CD4-positive, CD25-positive, alpha-beta regulatory T cell (primary cell): ENCODE measurements at regions not wholly inside any gene's neighbourhood (a gene's known extent, or its start where the extent isn't known, plus 50 kb on each side); places are given as distances from the start of the nearest gene placed in this dataset.

Experiments used
- ATAC-seq, 2 donors: fragments of 150-1000 bp; cut with Tn5 transposase; one replicate each; pipeline ENCODE4 v1.10.0; 2021; ENCODE audit warnings: low read depth in 2 of 2, moderate number of reproducible peaks in 2 of 2, moderate library complexity in 1 of 2
- DNase-seq, 3 donors: peaks; one replicate each; pipeline versions ENCODE4 v3.0.0 to v3.0.0-alpha.2; 2012 to 2022; ENCODE audit warnings: mixed read lengths in 1 of 3
- H3K27ac ChIP-seq: one replicate; pipeline ENCODE4 v1.7.0; 2013; ENCODE audit warnings: mild to moderate bottlenecking, low read length; ENCODE audit not compliant: insufficient read depth, poor library complexity, severe bottlenecking
- H3K27me3 ChIP-seq: one replicate; pipeline ENCODE4 v1.7.0; 2013; ENCODE audit warnings: low read length; ENCODE audit not compliant: control insufficient read depth, insufficient read depth
- H3K36me3 ChIP-seq: one replicate; pipeline ENCODE4 v1.7.0; 2013; ENCODE audit warnings: mild to moderate bottlenecking, low read length, moderate library complexity; ENCODE audit not compliant: control insufficient read depth, insufficient read depth
- H3K4me1 ChIP-seq: 2 replicates; pipeline ENCODE4 v1.7.0; 2013; ENCODE audit warnings: mild to moderate bottlenecking, low read length; ENCODE audit not compliant: insufficient read depth, control insufficient read depth, poor library complexity, severe bottlenecking
- H3K4me3 ChIP-seq: one replicate; pipeline ENCODE4 v1.7.0; 2013; ENCODE audit warnings: low read depth, mild to moderate bottlenecking, low read length, moderate library complexity
- H3K9me3 ChIP-seq, 2 experiments: 1 replicate in 1 of 2; 2 replicates in 1 of 2; pipeline ENCODE4 v1.7.0; 2013; ENCODE audit warnings: low read length in 2 of 2, mild to moderate bottlenecking in 1 of 2, moderate library complexity in 1 of 2; ENCODE audit not compliant: control insufficient read depth in 2 of 2
- H3K27ac Mint-ChIP-seq, 3 donors: one replicate each; pipeline ENCODE4 v1.8.0; 2020 to 2022; ENCODE audit warnings: mild to moderate bottlenecking in 3 of 3, mixed read lengths in 3 of 3, moderate library complexity in 2 of 3
- H3K27me3 Mint-ChIP-seq: one replicate; pipeline ENCODE4 v1.8.0; 2022; ENCODE audit warnings: mild to moderate bottlenecking, mixed read lengths
- H3K36me3 Mint-ChIP-seq: one replicate; pipeline ENCODE4 v1.8.0; 2020; ENCODE audit warnings: mixed read lengths
- H3K4me1 Mint-ChIP-seq, 4 donors: one replicate each; pipeline ENCODE4 v1.8.0; 2020 to 2022; ENCODE audit warnings: mixed read lengths in 4 of 4, mild to moderate bottlenecking in 1 of 4
- H3K4me3 Mint-ChIP-seq, 4 donors: one replicate each; pipeline ENCODE4 v1.8.0; 2020 to 2022; ENCODE audit warnings: mild to moderate bottlenecking in 4 of 4, mixed read lengths in 4 of 4, moderate library complexity in 3 of 4
- H3K9me3 Mint-ChIP-seq, 7 donors: one replicate each; pipeline ENCODE4 v1.8.0; 2020 to 2022; ENCODE audit warnings: mixed read lengths in 7 of 7, mild to moderate bottlenecking in 3 of 7, moderate library complexity in 2 of 7

DNA sequence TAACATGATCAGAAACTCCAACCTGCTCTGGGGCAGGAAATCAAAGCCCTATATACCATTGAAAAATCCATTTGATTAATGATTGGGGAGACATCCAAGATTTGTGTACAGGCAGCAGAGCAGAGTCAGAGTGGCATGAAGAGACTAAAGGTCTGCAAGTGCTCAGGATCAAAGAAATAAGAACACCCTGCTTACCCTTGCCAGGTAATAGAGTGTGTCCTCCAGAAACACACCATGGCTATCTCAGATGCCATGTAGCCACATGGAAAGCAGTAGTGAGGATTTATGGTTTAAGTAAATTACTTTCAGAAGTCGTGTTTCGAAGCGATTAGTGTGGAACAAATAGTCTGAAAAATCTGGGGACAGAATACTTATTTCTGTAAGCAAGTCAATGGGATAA, 592.9 kb downstream of the SUCLG1 start:
- no peaks in the 10 kb centered on the region for H3K9me3 ChIP-seq
- ATAC-seq (peak in 1 of 2 donors; percentile 24), DNase-seq (no peak)
- H3K4me3 ChIP-seq, result no peak overlapping the region
- Mint-ChIP-seq H3K27me3 (no peaks in the 10 kb centered on the region), H3K4me1 (no peaks in the 10 kb centered on the region), H3K4me3 (no peak overlapping the region), H3K9me3 (peaks cover 0 to 3% (median 0%) of the 10 kb centered on the region in 7 donors), H3K27ac (no peak overlapping the region), H3K36me3 (no peaks in the 10 kb centered on the region)
- H3K4me1 ChIP-seq, result no peaks in the 10 kb centered on the region
- H3K27me3 ChIP-seq, result no peaks in the 10 kb centered on the region
- no peak overlapping the region for H3K27ac ChIP-seq
- H3K36me3 ChIP-seq, result no peaks in the 10 kb centered on the region

DNA sequence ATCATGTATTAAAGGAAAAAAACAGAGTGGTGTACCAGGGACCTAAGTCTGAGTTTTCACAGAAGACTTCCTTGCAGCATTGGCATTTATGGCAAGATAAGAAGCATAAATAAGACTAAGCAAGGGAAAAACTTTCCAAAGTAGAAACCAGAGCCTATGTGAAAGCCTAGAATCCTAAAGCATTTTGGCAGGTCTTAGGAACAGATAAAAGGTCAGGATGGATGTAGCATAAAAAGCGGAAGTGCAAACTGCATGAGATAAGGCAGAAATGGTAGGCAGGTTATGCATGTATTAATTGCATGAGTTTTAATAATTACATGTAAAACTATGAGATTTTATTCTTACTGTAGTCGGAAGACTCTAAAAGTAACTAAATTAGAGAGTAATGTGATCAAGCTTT, 596.5 kb downstream of the SUCLG1 start:
- Histone ChIP-seq H3K36me3 (no peaks in the 10 kb centered on the region), H3K9me3 (no peaks in the 10 kb centered on the region), H3K27ac (no peak overlapping the region), H3K4me3 (no peak overlapping the region), H3K27me3 (no peaks in the 10 kb centered on the region), H3K4me1 (no peaks in the 10 kb centered on the region)
- no peak overlapping the region for H3K4me3 Mint-ChIP-seq
- no peaks in the 10 kb centered on the region for H3K27me3 Mint-ChIP-seq
- H3K9me3 Mint-ChIP-seq, result peaks cover 0 to 3% (median 0%) of the 10 kb centered on the region in 7 donors
- H3K4me1 Mint-ChIP-seq, result no peaks in the 10 kb centered on the region
- ATAC-seq, result no peak
- no peaks in the 10 kb centered on the region for H3K36me3 Mint-ChIP-seq
- H3K27ac Mint-ChIP-seq, result no peak overlapping the region
- no peak for DNase-seq

- Mint-ChIP-seq H3K27me3 (no peaks in the 10 kb centered on the region), H3K27ac (no peak overlapping the region), H3K9me3 (peaks cover 0 to 3% (median 0%) of the 10 kb centered on the region in 7 donors), H3K4me1 (no peaks in the 10 kb centered on the region), H3K36me3 (no peaks in the 10 kb centered on the region), H3K4me3 (no peak overlapping the region)
- no peak for ATAC-seq
- DNase-seq, result no peak
- no peaks in the 10 kb centered on the region for H3K36me3 ChIP-seq
- H3K27me3 ChIP-seq, result no peaks in the 10 kb centered on the region
- no peaks in the 10 kb centered on the region for H3K4me1 ChIP-seq
- H3K4me3 ChIP-seq, result no peak overlapping the region
- no peak overlapping the region for H3K27ac ChIP-seq
- no peaks in the 10 kb centered on the region for H3K9me3 ChIP-seq
These were observed 598.8 kb downstream of the SUCLG1 start for GRCh38 chr2:83860320-83860719.

- no peaks in the 10 kb centered on the region for H3K27me3 Mint-ChIP-seq
- no peaks in the 10 kb centered on the region for H3K4me1 ChIP-seq
- no peak for ATAC-seq
- peaks cover 0 to 5% (median 0%) of the 10 kb centered on the region in 7 donors for H3K9me3 Mint-ChIP-seq
- no peak overlapping the region for H3K4me3 Mint-ChIP-seq
- no peaks in the 10 kb centered on the region for H3K9me3 ChIP-seq
- no peaks in the 10 kb centered on the region for H3K27me3 ChIP-seq
- no peaks in the 10 kb centered on the region for H3K4me1 Mint-ChIP-seq
- no peaks in the 10 kb centered on the region for H3K36me3 ChIP-seq
- no peak overlapping the region for H3K27ac Mint-ChIP-seq
- DNase-seq, result no peak
- H3K27ac ChIP-seq, result no peak overlapping the region
- H3K4me3 ChIP-seq, result no peak overlapping the region
- H3K36me3 Mint-ChIP-seq, result no peaks in the 10 kb centered on the region
These were observed 599.5 kb downstream of the SUCLG1 start for GRCh38 chr2:83859553-83859952.

- Mint-ChIP-seq H3K4me1 (no peaks in the 10 kb centered on the region), H3K27me3 (no peaks in the 10 kb centered on the region), H3K4me3 (no peak overlapping the region), H3K27ac (no peak overlapping the region), H3K9me3 (peaks cover 0 to 14% (median 4%) of the 10 kb centered on the region in 7 donors), H3K36me3 (no peaks in the 10 kb centered on the region)
- Histone ChIP-seq H3K27me3 (no peaks in the 10 kb centered on the region), H3K36me3 (no peaks in the 10 kb centered on the region), H3K27ac (no peak overlapping the region), H3K4me3 (no peak overlapping the region), H3K9me3 (no peaks in the 10 kb centered on the region), H3K4me1 (no peaks in the 10 kb centered on the region)
- no peak for ATAC-seq
- DNase-seq, result no peak
These were observed 608.0 kb downstream of the SUCLG1 start for GRCh38 chr2:83851066-83851465.

- Histone ChIP-seq H3K36me3 (no peaks in the 10 kb centered on the region), H3K4me3 (no peak overlapping the region), H3K9me3 (no peaks in the 10 kb centered on the region), H3K4me1 (no peaks in the 10 kb centered on the region), H3K27ac (no peak overlapping the region), H3K27me3 (no peaks in the 10 kb centered on the region)
- no peak for DNase-seq
- ATAC-seq, result no peak
- H3K9me3 Mint-ChIP-seq, result peaks cover 0 to 14% (median 4%) of the 10 kb centered on the region in 7 donors
- no peak overlapping the region for H3K27ac Mint-ChIP-seq
- H3K4me1 Mint-ChIP-seq, result no peaks in the 10 kb centered on the region
- no peak overlapping the region for H3K4me3 Mint-ChIP-seq
- no peaks in the 10 kb centered on the region for H3K27me3 Mint-ChIP-seq
- no peaks in the 10 kb centered on the region for H3K36me3 Mint-ChIP-seq
These were observed 608.9 kb downstream of the SUCLG1 start for GRCh38 chr2:83850071-83850725.

DNA sequence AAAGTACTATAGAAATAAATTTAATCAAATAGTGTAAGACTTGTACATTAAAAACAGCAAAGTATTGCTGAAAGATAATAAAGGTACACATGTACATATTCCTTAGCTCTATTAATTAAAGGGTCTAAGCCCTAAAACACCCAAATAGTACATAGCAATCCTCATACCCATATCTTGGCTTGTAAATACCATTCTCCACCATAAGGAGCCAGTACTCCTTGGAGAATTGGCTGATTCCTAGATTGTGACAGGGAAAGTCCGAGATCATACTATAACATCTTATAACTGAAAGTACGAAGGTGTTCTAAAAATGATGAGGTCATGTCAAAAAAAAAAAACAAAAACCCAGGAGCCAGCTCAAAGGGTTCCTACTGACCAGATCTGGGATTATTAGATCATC, 614.6 kb downstream of the SUCLG1 start:
- H3K27me3 Mint-ChIP-seq, result no peaks in the 10 kb centered on the region
- H3K36me3 Mint-ChIP-seq, result no peaks in the 10 kb centered on the region
- H3K9me3 ChIP-seq, result no peaks in the 10 kb centered on the region
- no peaks in the 10 kb centered on the region for H3K36me3 ChIP-seq
- no peaks in the 10 kb centered on the region for H3K4me1 Mint-ChIP-seq
- no peaks in the 10 kb centered on the region for H3K27me3 ChIP-seq
- no peak for DNase-seq
- ATAC-seq, result no peak
- H3K27ac Mint-ChIP-seq, result no peak overlapping the region
- peaks cover 0 to 10% (median 1%) of the 10 kb centered on the region in 7 donors for H3K9me3 Mint-ChIP-seq
- H3K4me3 ChIP-seq, result no peak overlapping the region
- no peaks in the 10 kb centered on the region for H3K4me1 ChIP-seq
- no peak overlapping the region for H3K4me3 Mint-ChIP-seq
- no peak overlapping the region for H3K27ac ChIP-seq

- no peaks in the 10 kb centered on the region for H3K4me1 ChIP-seq
- ATAC-seq, result no peak
These were observed 616.7 kb downstream of the SUCLG1 start for GRCh38 chr2:83842421-83842820.

More at GRCh38 chr2:83842421-83842820, 616.7 kb downstream of the SUCLG1 start:
- H3K36me3 ChIP-seq, result no peaks in the 10 kb centered on the region
- no peaks in the 10 kb centered on the region for H3K27me3 ChIP-seq
- no peak overlapping the region for H3K27ac Mint-ChIP-seq
- no peak for DNase-seq
- H3K27me3 Mint-ChIP-seq, result no peaks in the 10 kb centered on the region
- H3K27ac ChIP-seq, result no peak overlapping the region
- H3K9me3 Mint-ChIP-seq, result peaks cover 0 to 3% (median 0%) of the 10 kb centered on the region in 7 donors
- no peaks in the 10 kb centered on the region for H3K9me3 ChIP-seq
- no peaks in the 10 kb centered on the region for H3K36me3 Mint-ChIP-seq
- H3K4me1 Mint-ChIP-seq, result no peaks in the 10 kb centered on the region
- H3K4me3 ChIP-seq, result no peak overlapping the region
- no peak overlapping the region for H3K4me3 Mint-ChIP-seq
